HT1080 (cell line): ENCODE measurements at regions not wholly inside any gene's neighbourhood (a gene's known extent, or its start where the extent isn't known, plus 50 kb on each side); places are given as distances from the start of the nearest gene placed in this dataset.
"Not testable (repeated sequence)": the region's sequence is repeated elsewhere in the genome, so short reads cannot be mapped to it uniquely, and the experiment has no call there.

Experiments
- DNase-seq: peaks from one replicate; pipeline ENCODE4 v3.0.0-alpha.2; 2015; ENCODE audit warnings: low read depth

DNA sequence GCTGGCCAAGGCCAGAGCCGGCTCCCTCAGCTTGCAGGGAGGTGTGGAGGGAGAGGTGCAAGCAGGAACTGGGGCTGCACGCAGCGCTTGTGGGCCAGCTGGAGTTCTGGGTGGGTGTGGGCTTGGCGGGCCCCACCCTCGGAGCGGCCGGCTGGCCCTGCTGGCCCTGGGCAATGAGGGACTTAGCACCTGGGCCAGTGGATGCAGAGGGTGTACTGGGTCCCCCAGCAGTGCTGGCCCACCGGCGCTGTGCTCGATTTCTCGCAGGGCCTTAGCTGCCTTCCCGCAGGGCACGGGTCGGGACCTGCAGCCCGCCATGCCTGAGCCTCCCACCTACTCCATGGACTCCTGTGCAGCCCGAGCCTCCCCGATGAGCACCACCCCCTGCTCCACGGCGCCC, 115.6 kb upstream of the MARK1 start:
- not testable (repeated sequence) for DNase-seq

DNA sequence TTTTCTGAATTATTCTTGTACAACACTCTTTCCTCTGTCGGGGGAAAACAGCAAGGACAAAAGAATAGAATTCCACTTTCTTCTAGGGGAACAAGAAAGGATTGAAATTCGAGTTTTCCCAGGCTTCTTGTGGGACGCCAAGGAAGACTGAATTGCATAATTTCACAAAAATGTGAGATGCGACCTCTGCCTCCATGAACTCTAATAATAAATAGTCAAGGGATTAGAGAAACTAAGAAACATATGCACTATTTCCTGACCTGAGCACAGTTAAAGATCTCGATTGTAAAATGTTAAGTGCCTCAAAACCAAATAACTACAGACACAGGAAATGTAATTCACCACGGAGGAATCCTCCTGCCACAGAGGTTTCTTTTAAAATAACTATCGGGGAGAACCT, 117.3 kb upstream of the MARK1 start:
- no peak for DNase-seq

DNA sequence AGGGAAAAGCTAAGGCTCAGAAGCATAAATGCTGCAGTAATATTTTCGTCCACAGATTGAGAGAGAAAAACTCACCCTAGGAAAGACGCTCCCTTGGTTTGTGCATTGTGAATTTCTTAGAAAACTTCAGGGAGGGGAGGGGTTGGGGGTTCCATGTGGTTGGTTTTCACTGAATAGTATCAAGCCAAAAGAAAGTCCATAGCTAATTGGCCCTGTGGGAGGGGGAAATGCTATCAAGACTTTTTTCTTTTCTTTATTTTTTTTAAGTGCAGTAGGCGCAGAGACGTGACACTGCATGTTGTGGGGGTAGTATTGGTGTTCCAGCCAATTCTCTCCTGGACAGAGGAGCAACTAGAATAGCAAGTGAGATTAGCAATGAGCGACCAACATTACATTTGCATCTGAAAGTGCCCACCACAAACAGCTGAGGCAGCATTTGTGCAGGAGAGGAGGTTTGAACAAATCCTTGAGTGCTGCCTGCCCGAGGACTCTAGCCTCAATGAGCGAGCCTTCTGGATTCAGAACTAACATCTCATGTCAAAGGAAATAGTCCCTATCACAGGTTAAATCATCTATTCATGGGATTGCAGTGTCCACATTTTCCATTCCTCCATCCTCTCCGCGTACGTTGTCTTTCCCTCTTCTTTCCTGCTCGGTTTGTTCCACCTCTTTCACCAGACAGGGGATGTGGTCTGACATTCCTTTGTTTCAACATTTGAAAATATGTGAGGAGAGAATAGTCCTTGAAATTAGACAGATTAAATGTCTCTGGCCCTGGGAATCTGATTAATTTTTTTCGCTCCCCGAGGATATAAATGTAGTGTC, 118.0 kb upstream of the MARK1 start:
- DNase-seq, result no peak

DNA sequence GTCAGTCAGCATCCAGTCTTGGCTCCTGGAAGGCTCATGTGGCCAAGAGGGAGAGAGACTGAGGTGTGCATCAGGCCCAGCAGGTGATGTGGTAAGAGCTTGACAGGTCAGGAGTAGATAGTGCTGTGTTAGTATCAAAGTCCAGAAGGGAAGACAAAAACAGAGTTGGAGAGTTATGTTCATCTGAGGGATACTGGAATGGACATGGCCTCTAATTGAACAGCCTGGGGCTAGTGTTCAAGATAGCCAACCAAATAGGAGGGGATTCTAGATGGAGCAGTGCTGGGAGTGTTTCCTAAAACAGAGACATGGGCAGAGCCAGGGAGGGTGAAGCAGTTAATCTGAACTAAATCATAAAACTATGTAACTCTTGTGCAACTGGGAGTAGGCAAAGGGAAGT, 120.7 kb upstream of the MARK1 start:
- DNase-seq, result no peak

DNA sequence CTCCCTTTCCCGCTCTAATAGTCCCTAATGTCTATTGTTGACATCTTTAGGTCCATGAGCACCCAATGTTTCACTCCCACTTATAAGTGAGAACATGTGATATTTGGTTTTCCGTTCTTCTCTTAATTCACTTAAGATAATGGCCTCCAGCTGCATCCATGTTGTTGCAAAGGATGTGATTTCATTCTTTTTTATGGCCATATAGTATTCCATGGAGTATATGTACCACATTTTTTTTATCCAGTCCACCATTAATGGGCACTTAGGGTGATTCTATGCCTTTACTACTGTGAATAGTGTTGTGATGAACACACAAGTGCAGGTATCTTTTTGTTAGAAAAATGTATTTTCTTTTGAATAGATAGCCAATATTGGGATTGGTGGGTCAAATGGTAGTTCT, 126.0 kb upstream of the RAB3GAP2 start:
- DNase-seq, result no peak

DNA sequence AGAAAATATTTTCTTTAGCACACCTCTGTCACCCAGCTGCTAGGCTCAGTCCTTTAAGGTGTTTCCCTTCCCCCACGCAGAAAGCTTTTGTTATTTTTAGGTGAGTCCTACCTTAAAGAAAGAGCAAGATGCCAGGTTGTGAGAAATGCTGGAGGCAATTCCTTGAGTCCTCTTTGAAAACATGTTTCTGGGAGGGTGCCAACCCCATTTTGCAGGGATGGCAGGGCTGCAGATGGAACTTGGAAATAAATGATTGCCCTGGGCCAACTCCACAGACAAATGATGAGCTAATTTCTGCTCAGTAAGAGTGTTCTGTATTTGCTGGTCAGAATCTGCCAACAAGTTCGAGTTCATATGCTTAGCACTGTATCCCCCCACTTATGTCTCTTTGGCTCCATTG, 119.2 kb upstream of the RAB3GAP2 start:
- DNase-seq, result no peak

DNA sequence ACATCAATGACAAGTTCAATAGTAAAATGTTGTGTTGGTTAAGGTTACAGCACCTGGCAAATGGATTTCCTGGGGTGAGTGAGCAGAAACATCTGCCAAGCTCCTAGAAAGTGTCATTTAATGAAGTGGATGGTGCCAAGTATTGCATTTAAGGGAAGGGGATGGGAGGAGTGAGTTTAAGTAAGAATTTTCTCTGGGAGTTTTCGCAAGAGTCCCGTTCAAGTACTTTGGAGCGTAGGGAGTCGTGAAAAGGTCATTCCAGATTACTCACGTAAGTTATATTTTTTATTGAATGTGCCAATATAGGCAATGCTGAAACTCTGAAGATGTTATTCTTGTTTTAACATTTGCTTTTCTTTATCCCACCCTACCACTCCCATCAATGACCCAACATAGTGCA, 117.4 kb upstream of the RAB3GAP2 start:
- DNase-seq, result no peak

DNA sequence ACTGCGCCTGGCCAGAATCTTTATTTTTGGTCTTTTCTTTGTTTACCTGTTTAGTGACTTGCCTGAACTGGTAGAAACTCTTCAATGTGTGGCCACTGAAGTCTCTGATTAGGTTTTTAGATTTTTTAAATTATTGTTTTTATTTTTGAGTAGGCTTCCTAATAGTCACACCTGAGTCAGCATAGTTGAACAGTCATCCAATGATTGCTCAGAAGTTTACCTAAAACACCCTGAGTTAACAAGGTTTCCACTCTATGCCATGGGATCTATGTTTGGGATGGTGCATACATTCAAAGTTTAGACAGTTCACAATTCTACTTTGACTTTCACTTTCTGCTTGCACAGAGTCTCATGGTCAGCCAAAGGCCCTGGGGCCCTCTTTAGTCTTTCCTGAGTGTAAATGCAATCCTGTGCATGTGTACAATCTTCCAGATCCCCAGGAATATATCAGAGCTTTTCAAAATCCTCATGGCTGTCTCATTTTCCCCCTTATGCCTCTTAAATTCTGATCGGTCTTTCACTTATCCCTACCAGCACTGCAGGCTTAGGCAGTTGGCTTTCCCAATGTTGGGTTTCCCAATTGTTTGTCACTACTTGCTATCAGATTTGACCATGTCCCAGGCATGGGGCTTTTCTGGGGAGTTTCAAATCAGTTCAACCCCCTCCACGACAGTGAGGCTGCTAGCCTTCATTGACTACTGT, 114.4 kb upstream of the RAB3GAP2 start:
- no peak for DNase-seq

DNA sequence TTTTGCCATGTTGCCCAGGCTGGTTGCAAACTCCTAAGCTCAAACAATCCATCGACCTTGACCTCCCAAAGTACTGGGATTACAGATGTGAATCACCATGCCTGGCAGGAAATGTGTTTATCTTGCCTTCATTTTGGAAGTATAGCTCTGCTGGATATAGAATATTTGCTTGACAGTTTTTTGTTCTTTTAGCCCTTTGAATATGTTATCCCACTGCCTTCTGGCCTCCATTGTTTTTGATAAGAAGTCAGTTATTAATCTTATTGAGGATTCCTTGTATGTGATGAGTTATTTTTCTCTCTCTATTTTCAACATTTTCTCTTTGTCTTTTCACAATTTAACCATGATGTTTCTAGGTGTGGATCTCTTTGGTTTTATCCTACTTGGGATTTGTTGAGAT, 112.9 kb upstream of the RAB3GAP2 start:
- no peak for DNase-seq

DNA sequence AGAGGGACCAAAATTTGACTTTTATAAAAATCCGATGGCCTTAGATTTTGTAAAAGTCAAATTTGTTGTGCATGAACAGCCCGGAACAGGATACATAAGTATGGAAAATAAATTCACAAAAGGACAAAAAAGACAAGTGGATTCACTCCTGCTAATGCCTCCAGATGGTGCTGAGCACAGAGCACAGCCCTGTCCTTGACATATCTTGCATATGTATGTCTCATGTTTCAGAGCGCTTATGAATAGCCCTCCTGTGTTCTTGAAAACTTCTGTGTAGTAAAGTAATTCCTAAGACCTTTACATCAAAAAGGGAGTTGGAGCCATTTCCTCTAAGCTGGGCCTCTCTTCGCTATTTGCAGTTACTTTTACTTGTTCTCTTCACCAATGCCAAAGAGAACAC, 110.7 kb upstream of the RAB3GAP2 start:
- no peak for DNase-seq

DNA sequence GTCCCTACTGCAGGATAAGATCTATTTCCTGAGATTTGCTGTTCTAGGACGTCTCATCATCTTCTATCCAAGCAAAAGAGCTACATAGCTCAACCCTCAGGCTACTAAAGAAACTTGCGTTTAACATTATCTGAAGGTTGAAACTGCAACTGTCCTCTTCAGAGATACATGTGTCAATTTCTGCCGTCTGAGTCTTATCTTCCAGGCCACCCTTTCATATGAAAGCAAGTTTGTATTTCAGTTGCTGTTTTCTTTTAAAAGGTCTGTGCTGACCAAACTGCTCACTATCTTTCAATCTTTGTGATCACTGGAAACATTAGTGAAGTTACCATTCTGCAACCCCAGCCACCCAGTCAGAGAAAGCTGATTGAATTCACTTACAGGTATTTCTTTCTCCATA, 108.6 kb upstream of the RAB3GAP2 start:
- no peak for DNase-seq

DNA sequence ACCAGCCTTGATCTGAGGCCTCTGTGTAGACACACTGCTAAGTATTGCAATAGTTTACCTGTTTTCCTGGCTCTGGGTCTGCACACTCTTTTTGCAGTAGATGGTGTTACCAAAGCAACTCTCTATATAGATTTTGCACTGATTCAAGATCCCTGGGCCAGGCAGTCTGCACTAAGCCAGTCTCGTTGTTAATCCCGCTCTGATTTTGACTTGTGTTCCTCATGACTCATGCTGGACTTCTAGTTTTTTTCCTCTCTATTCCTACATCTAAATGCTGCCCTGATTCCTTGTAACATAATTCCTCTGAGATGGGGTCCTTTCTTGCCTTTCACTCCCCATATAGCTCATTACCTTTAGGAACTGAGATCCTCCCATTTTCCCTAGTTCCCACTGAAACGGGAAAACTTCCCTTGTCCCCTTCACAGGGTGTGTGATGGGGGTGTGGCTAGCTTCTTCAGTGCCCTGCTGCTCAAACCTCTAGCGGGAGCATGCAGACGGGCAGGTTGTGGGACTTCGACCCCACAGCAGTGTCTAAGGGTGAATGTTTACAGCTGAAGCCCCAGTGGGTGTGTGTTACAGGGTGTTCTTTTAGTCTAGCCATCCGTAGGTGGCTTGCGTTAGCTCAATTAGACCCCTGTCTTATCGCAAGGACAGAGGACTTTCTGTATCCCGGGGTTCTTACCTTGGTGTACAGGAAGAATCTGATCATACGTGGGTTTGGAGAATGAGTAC, 106.5 kb upstream of the RAB3GAP2 start:
- DNase-seq, result no peak

DNA sequence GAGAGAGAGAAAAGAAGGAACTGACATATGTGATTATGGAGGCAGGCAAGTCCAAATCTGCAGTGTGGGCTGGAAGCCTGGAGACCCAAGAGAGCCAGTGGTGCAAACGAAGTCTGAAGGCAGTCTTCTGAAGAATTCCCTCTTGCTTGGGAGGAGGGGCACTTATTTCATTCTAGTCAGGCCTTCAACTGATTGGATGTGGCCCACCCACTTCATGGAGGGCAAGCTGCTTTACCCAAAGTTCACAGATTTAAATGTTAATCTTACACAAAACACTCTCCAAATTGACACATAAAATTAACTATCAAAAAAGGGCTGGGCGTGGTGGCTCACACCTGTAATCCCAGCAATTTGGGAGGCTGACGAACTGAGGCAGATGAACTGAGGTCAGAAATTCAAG, 103.5 kb upstream of the RAB3GAP2 start:
- no peak for DNase-seq

DNA sequence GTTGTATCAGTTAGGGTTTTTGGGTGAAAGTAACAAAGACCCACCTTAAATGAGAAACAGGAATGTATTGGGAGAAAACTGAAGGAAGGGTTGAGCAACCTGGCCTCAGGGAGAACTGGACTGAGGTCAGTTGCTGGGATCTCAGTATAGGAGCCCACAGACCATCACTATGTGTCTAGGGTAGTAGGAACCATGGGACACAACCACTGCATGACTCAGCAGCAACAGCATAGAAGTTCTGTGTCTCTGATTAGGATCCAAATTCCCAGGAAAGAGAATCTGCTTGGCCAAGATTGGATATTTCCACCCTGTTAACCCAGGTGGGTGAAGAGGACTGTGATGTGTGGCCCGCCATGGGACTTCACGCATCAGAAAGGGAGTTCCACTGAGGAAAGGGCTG, 102.2 kb upstream of the RAB3GAP2 start:
- DNase-seq, result no peak

DNA sequence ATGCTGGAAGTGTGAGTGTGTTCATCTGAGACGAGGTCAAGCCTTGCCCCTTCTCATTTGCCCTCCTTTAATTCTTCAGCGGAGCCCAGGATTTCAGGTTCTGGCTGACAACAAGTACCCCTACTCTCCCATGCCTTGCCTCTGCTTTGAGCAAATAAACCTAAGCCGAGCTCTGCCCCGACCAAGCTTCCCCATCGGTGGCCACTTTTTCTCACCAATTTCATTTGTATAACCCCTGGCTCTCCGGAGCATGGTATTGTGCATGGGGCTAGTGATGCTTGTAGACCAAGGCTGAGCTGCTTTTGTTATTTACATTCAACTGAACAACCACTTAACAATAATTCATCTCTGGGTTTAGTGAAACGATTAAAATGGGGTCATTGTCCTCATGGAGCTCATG, 100.2 kb upstream of the RAB3GAP2 start:
- no peak for DNase-seq

DNA sequence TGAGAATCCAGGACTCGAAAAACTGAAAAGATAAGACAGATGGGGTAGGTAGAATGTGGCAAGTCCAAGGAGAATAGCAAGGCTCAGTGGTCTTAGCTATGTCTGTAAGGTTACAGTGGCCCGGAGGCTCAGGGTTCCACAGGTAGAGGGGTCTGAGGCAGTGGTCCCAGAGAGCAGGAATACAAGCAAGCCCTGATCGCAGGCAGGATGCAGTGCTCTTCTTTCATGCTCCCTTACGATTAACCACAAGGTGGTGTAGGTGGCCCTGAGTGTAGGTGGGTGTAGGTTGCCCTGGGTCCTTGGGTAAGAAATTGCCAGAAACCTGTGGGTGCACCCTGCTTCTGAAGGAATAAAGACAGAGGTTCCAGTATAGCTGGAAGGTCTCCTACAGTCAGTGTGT, 99.1 kb upstream of the RAB3GAP2 start:
- DNase-seq, result no peak

DNA sequence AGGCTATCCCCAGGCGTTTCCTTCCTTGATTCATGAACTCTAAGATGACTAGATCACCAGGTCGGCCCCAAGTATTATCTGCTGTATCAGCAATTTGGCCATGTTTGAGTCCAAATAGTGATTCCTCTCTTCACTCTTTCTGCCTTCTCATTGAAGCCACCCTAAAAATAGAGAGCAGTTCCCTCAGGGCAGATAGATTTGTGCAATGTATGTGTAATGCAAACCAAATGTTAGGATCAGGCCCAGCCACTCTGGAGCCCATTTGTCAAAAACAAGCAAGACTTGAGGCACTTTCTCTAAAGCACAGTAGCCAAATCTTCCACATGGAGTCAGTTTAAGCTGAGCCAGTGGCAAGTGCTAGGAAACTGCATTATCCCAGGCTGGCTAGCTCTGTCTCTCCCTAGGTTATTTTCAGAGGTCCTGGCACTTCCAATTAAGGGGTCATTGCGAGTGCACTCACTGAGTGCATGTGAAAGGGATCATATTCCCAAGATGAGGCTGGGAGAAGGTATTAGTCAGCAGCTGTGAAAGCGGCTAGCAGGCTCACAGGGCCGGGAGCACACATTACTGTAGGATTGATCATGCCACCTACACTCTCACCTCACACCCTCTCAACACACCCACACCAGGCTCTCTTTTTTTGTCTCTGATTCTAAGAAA, 97.9 kb upstream of the RAB3GAP2 start:
- peak; percentile 90 for DNase-seq

DNA sequence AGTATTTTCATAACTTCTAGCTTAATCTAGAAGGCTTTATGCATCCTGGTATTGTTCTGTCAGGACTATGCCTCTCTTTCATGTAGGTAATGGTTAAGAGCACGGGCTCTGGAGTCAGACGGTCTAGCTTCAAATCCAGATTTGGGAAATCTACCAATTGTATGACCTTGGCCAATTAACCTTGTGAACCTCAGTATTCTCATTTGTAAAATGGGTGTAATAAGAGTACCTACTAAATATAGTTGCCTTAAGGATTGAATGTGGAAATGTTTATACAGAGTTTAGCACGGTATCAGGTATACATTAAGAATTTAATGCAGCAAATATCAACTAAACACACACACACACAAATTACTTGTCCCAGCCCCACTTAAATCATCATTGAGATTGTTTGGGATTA, 97.3 kb upstream of the RAB3GAP2 start:
- DNase-seq, result no peak

DNA sequence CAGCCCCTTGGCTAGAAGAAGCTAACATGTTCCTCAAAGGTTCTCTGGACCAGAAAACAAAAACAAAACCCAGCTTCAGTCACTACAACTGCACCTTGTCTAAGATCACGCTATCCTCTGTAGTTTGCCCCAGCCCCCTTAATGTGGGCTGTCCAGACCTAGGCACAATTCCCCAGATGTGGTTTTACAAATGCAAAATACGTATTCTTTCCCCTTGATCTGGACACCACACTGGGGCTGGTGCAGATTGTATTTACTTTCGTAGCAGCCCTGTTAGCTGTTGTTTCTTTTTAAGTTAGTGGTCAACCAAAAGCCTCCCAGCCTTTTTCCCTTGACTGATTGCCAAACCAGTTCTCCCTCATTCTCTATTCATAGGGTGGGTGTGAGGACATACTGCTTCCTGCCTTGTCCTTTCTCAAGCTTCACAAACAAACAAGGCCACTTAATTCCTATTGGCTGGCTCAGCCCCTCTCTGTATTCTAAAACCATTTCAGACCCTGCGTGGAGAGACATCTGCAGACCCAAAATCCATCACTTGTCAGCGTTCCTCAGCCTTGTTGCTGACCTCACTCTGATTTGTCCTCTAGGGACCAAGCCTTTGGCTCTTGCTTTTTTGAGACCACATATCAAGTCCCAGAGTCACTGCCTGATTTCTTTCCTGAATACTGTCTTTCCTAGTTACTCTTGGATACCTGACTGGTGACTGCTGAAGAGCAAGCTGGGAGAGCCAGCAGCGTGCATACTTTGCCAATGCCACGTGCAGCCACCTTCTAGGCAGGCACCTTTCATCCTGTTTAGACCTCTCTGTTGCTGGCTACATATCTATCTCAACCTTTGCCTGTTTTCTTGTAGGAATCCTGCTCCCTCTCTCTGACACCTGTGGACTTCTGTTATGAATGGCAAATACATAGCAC, 96.4 kb upstream of the RAB3GAP2 start:
- DNase-seq, result no peak

DNA sequence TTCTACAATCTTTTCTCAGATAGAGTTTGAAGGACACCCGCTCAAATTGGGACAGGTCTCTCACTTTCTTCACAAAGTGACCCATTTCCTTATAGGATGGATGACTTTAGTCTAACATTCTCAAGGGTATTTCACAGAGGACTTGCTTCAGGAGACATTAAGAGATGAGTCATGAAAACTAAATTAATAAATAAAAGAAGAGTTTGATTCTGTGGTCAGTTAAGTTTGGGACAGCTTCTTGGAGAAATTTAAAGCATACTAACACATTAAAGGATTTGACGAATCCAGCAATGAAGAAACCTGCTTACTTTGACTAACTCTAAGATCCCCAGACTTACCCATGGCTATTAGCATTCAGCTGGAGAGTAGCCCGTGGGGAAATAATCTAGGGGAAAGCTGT, 95.6 kb upstream of the RAB3GAP2 start:
- no peak for DNase-seq

DNA sequence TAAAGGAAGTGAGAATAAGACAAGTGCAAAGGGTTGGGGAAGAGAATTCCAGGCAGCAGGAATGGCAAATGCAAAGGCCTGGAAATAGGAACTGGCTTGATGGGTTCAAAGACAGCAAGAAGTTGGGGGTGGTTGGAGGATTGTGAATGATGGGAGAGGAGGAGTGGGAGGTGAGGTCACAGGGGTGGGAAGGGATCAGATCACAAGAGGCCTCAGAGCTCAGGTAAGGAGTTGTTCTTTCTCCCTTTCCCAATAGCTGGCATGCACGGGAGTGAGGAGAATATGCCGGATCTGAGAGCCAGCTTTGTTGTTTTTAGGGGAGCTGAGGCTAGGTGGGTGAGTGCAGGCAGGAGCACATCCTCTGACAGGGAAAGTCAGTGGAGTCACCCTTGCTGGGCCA, 94.0 kb upstream of the RAB3GAP2 start:
- DNase-seq, result no peak
